ENCODE measurements at regions not wholly inside any gene's neighbourhood (a gene's known extent, or its start where the extent isn't known, plus 50 kb on each side); places are given as distances from the start of the nearest gene placed in this dataset.

DNA sequence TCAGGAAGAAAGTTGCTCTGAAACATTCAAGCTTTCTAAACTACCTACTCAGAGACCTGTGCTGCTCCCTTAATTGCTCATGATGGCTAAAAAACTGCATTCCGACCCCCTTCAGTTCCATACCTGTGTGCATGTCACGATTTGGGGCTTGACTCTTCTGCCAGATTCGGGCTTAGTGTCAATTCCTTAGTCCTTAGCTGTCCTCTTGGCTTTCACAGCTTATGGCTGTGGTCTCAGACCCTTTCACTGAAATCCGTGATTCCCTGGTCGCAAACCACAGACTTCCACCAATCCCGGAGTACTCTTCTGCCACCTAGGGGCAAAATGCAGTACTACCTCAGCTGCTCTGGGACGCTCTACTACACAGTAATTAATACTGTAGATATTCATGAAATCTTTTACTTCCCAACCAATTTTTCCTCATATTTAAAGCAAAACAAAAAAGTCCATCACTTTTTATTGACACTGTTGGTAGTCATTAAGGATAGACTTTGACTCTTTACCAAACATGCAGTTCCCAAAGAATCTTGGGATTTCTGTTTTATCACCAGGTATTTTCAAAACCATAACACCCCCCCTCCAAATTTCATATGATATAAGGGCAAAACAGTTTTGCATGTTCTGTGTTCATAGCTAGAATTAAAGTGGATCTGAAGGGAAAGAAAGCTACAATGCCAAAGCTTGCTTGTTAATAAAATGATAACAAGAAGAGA is 617.4 kb downstream of the SLCO4C1 start:
- TF ChIP-seq CTCF (IDR thresholded peaks at IDR 0.05) (peak in 2 of 3 donors; percentile 15 to 38), POLR2A (IDR thresholded peaks at IDR 0.05) (no peak), EP300 (IDR thresholded peaks at IDR 0.05) (no peak)
